ENCODE measurements at regions not wholly inside any gene's neighbourhood (a gene's known extent, or its start where the extent isn't known, plus 50 kb on each side); places are given as distances from the start of the nearest gene placed in this dataset.
A peak's percentile ranks its signal among the peaks of the same experiment; 100 is the strongest.

DNA sequence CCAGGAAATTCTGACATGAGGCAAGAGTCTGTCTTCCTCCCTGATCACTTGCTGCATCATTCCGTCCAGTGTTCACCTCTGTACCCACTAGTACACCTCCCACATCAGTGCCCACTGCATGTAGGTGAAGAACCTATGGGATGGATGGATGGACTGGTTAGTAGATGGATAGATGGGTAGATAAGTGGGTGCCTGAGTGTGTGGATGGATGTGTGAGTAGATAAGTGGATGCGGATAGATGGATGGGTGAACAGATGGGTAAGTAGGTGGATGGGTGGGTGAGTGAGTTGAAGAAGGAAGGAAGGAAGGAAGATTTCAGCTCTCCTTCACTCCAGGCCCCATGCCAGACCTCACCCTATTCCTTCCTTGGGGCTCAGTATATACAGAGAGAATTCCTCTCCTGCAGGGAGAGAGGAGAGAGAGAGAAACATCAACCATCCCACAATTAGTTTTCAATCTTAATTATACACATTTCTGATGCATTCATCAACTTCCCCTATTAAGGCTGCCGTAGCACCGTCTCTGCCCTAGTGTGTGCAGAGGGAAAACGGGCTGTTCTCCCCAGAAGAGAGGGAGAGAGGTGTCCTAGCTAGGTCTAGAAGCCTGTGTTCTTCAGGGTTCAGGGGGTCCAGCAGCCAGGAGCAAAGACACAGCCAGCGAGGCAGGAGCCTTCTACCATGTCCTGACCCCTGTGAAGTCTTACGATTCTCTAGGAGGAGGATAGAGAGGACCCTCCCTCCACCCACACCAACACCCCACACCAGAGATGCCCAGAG, 125.3 kb downstream of the BUD13 start:
- in situ Hi-C loops (cut with HindIII; ENCODE audit: low sequenced_read_pairs), result no loop called here
- no peak for DNase-seq (ENCODE audit: low spot score)

DNA sequence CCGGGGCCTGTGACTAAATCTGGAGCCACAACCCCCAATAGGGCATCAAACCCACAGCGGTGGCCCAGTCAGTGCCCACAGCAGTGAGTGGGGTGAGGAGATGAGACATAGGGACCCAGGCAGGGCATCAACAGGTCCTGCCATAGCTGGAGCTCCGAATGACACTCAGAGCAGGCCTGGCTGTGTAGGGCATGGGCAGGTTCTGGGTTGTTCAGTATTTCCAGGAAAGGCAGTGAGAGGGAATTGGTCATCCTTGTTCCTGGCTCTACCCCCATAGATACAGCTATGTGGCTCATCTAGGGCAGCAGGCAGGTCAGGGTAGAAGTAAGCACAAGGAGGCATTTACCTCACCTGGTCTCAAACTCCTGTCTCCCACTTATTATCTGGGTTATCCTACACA, 126.6 kb downstream of the BUD13 start:
- no peak for DNase-seq (ENCODE audit: low spot score)
- in situ Hi-C loops (cut with HindIII; ENCODE audit: low sequenced_read_pairs), result no loop called here

DNA sequence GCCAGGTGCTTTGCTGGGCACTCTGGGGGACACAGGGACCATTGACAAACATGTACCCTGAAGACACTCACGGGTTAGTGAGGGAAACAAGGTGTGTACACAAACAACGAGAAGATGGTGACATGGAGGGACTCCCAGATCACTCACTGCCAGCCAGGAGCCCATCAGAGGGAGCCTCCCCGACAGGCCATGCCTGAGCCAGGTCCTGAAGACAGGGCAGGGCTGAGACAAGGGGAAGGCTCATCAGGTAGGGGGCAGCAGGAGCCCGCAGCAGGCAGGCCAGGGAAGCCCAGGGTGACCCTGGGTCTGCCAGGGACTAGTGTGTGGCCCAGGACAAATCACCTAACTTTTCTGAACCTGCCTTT, 127.9 kb downstream of the BUD13 start:
- in situ Hi-C loops (cut with HindIII; ENCODE audit: low sequenced_read_pairs), result no loop called here
- no peak for DNase-seq (ENCODE audit: low spot score)

DNA sequence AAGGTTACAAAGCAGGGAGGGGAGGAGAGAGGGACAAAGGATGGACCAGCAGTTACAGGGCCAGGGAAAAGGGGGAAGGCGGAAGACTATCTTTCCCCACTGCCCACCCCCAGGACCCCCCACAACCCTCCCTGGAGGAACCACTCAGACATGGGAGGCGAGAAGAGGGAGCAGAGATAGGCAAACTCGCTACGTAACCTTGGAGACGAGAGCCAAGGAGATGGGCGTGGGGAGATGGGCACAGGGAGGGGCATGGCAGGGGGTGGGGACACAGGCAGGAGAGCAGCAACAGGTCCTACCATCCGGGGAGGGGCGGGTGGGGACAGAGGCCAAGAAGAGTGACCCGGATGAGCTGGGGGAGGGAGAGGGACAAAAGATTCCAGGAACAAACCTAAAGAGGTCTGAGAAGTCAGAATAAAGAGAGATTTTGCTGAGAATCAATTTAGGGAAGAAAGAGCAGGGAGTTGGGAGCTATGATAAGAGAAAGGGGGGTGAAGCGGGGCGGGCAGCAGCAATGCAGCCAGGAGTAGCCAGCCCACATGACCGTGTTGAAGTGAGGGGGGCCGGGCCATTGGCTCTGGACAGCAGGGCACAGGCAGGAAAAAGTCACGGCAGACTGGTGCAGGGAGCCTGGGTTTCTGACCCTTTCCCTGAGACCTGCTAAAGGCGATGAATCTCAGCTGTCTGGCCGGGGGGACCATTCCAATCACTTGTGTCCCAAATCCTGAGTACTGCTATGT, 128.4 kb downstream of the BUD13 start:
- DNase-seq (ENCODE audit: low spot score), result no peak
- in situ Hi-C loops (cut with HindIII; ENCODE audit: low sequenced_read_pairs), result no loop called here

DNA sequence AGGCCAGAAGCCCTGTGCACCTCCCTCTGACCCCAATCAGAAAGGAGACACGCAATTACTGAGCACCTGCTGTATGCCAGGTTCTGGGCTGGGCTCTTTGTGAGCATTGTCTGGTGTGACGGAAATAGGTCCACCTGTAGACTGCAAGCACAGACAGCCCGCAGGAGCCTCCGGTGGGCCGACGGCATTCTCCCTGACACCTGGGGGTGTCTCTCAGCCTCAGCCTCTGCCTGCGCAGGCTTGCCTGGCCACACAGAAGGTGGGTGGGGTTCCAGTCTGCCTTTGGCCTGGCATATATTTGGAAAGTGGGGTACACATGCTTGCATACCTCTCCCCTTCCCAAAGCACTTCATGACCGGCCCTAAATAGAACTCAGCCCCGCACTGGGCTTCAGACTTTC, 129.3 kb downstream of the BUD13 start:
- DNase-seq (ENCODE audit: low spot score), result no peak
- in situ Hi-C loops (cut with HindIII; ENCODE audit: low sequenced_read_pairs), result no loop called here

DNA sequence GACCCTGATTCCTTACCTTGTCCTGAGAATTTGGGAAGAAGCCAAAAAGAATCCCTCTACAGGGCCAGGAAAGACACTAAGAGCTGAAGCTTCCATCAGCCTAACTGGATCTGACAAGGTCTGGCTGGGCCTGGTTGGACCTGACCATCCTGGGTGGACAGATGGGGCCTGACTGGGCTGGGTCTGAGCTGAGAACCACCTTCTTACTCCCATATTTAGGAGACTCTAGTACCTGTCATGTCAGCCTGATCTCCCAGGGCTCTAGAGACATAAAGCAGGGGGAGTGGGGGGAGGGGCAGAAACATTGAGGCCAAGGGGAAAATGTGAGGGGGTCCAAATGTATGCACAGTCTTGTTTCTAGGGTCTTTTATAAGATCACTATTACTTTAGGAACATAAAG, 129.9 kb downstream of the BUD13 start:
- no peak for DNase-seq (ENCODE audit: low spot score)
- in situ Hi-C loops (cut with HindIII; ENCODE audit: low sequenced_read_pairs), result no loop called here

DNA sequence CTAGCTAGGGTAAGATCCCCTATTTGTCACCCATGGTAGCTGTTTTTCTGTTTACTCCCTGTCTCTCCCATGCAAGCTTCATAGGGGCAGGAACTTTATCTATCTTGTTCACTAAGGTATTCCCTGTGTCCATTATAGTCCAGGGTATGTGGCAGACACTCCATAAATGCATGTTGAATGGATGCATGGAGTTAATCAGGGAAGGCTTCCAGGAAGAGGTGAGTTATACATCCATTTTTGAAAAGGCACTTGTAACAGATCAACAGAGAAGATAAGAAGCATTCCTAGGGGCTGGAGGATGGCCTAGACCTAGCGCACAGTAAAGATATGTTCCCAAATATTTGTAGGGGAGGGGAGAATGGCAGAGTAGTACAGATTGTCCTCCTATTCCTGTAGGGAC, 130.3 kb downstream of the BUD13 start:
- in situ Hi-C loops (cut with HindIII; ENCODE audit: low sequenced_read_pairs), result no loop called here
- DNase-seq (ENCODE audit: low spot score), result no peak

DNA sequence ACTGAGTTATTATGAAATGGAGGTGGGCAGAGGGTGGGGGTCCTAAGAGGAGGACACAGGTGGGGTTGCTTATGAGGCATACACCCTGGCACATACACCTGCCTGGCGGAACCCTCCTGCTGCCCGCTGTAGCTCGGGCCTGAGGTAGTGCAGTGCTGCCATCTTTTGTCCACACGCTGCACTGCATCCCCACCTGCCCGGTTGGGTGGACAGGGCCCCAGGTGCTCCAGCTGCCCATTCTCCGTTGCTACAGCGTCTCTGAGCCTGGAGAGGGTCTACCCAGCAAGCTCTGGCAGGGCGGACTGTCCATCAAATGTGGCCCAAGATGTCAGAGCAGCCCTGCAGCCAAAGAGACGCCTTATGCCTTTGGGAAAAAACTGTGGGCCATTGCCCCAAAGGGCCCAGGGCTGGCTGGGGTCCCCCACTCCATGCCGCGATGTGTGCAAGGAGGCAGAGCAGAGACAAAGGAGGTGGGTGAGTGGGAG, 131.2 kb downstream of the BUD13 start:
- DNase-seq (ENCODE audit: low spot score), result peak; percentile 56
- in situ Hi-C loops (cut with HindIII; ENCODE audit: low sequenced_read_pairs), result no loop called here

DNA sequence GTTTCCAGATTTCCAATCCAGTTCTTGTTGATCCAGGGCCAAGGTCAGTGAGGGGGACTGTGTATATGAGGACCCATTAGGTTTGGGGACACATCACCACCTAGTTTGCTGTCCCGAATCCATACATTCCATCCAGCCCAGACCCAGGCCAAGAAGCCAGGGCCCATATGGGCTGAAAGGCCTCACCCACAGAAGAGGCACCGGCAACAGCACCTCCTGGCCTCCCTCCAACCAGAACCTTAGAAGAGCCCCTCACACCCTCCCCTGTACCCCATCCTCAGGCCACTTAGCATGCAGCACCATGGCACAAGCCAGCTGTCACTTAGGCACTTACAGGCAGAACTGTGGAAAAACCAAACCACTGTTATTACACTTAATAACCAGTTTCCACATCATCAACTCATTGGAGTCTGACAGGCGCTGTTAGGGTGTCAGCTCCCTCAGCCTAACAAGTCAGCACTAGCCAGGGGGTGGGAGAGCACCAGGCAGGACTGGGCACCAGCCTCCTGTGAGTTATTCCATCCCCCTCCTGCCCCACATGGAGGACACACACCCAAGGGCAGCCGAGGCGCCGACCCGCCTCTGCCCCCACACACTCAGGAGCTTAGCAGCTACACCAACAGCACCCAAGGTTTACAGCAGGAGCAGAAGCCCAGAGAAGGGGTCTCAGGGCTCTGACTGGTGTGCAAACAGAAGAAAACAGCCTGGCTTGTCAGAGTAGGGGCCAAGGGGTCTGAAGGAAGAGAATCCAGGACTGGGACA, 132.0 kb downstream of the BUD13 start:
- no peak for DNase-seq (ENCODE audit: low spot score)
- in situ Hi-C loops (cut with HindIII; ENCODE audit: low sequenced_read_pairs), result no loop called here

DNA sequence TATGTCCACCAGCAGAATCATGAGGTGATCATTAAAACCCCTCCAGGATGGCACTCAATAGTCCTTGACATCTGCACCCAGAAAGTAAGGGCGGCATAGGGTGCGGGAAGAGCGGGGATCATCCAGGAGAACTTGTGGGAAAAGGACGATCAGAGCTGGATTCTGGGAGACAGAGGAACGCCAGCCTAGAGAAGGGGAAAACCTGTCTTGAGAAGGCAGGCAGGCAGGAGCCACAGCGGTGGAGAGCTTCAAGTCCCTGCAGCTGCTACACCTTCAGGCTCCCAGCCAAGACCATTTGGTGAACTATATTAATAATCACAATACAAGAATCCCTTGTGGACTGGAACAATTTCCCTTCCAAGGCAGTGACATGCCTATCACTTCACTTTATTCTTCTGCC, 134.3 kb downstream of the BUD13 start:
- no peak for DNase-seq (ENCODE audit: low spot score)
- in situ Hi-C loops (cut with HindIII; ENCODE audit: low sequenced_read_pairs), result no loop called here

DNA sequence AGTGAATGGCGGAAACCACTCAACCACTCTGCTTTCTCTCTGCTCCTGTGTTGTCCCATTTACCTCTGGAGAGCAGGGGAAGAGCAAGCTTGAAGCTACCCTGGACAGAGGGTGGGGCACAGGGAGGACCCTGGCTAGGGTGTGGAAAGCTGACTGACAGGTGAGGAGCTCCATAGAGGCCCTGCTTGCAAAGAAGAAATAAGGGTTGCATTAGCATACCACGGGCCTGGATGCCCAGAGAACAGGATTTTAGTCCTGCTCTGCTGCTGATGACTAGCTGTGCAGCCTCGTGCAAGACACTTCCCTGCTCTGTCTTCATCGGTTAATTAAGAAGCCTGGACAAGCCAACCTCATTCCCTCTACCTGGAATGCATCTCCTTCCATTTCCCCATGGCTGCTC, 135.0 kb downstream of the BUD13 start:
- in situ Hi-C loops (cut with HindIII; ENCODE audit: low sequenced_read_pairs), result no loop called here

DNA sequence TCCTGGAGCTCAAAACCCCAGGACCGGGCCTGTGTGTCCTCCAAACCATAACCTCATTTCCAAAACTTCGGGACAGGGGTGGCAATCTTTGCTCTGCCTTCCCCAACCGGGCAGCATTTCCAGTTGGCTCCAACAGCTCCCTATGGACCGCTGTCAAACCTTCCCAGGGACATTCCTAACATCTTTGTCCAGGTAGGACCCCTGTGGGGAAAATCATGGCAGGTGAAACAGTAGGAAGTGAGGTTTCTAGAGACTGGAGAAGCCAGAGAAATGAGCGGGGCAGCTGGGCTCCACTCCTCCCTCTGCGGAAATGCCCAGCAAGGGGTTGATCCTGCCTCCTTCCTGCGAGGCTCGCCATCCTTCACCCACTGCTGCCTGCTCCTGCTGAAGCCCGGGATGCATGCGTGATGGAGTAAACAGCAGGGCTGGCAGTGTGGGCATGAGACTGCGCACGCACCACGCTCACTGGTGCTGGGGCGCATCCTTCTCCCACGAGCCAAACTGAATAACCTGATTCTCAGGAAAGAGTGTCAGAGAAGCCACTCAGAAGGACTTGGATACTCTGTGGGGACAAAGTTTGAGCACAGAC, 136.4 kb downstream of the BUD13 start:
- in situ Hi-C loops (cut with HindIII; ENCODE audit: low sequenced_read_pairs), result no loop called here
- DNase-seq (ENCODE audit: low spot score), result no peak

More for the DNA sequence above, 135.0 kb downstream of the BUD13 start:
- DNase-seq (ENCODE audit: low spot score), result no peak

DNA sequence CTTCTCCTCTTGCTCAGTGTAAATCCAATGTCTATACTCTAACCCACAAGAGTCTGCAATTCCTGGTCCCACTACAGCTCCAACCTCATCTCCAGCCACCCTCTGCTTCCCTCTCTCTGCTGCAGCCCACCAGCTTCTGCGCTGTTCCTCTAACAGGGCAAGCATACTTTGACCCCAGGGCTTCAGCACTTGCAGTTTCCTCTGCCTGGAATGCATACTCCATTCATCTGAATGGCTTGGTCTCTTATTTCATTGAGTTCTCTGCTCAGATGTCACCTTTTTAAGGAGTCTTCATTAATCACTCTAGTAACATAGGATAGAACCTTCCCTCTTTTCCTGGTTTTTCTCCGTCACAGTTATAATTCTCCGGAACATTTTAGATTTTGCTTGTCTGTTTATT, 141.6 kb downstream of the BUD13 start:
- DNase-seq (ENCODE audit: low spot score), result no peak
- in situ Hi-C loops (cut with HindIII; ENCODE audit: low sequenced_read_pairs), result no loop called here

DNA sequence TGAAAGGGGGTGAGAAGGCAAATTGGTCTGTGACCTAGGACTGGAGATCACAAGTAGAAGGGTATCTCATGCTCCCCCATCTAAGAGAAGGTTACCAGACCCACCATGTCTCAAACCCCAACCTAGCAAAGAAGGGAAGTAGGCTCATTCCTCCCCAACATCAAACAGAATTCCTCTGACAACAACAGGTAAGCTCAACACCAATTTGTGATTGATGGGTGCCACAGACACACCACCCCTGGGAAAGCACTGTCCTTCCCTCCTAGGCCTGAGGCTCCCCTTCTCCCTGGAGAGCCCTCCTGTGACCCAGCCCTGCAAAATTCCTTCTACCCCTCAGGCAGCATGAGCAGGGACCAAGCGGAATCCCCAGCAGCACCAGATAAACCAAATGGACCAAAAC, 154.3 kb downstream of the BUD13 start:
- no peak for DNase-seq (ENCODE audit: low spot score)
- in situ Hi-C loops (cut with HindIII; ENCODE audit: low sequenced_read_pairs), result no loop called here

DNA sequence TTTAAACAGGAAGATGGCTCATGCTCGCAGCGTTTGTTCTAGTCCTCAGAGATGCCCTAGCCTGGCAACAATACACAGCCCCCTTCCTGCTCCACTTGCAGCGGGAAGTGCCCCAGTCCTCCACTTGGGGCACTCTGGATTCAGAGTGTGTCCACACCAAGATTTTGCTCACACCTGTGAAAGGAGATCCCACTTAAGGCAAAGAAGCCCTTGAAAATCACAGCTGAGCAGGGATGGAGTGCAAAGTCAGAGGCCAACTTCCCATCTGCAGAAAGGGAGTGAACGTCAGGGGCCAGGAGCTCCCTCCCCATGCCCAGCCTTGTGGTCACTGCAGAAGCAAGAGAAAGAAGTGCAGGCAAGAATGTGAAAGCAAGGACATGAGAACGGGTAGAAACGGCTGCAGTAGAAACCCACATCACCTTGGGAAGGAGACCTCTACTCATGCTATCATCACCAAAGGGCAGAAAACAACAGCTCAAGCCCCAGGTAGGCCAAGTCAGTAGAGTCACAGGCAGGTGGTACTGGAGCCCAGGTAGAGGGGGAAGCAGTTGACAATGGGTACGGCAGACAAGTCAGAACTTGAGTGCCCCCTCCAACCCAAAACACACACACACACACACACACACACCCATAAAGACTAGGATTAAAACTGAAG, 157.4 kb downstream of the BUD13 start:
- no peak for DNase-seq (ENCODE audit: low spot score)
- in situ Hi-C loops (cut with HindIII; ENCODE audit: low sequenced_read_pairs), result no loop called here

DNA sequence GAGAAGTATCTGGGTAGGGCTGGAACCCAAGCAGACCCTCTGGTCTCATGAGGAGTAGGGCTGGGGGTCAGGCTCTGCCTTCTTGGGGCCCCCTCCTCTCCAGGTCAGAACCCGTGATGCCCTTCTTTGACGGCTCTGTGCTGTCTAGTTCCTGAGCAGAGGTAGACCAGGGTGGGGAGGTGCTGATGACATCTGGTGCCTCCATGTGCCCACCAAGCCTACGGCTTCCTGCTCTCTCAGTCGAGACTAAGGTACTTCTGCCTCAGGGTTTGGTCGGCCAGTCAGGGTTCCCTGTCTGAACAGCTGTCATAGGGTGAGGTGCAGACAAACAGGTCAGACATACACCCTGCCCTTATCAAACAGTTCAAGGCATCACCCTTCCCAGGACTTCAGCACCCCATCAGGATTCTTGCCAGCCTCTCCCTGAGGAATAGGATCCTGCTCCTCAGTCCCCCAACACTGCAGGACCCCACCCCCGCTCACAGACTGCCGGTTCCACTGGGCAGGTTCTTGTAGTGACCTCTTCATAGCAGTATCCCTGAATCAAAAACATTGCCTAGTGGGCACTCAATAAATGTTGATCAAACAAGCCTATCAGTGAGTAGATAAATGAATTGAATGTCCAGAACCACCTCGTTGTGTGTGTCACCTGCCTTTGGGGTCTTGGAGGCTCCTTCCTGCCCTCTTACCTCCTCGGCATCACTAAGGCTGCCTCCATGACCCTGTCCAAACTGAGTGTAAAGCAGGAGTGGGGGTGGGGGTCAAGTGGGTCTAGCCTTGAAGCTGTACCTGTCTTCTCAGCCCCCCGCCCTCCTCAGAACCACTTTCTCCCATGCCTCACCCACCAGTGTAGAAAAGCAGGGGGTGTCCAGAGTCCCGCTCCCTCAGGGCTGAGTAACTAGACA, 158.2 kb downstream of the BUD13 start:
- in situ Hi-C loops (cut with HindIII; ENCODE audit: low sequenced_read_pairs), result no loop called here
- no peak for DNase-seq (ENCODE audit: low spot score)

DNA sequence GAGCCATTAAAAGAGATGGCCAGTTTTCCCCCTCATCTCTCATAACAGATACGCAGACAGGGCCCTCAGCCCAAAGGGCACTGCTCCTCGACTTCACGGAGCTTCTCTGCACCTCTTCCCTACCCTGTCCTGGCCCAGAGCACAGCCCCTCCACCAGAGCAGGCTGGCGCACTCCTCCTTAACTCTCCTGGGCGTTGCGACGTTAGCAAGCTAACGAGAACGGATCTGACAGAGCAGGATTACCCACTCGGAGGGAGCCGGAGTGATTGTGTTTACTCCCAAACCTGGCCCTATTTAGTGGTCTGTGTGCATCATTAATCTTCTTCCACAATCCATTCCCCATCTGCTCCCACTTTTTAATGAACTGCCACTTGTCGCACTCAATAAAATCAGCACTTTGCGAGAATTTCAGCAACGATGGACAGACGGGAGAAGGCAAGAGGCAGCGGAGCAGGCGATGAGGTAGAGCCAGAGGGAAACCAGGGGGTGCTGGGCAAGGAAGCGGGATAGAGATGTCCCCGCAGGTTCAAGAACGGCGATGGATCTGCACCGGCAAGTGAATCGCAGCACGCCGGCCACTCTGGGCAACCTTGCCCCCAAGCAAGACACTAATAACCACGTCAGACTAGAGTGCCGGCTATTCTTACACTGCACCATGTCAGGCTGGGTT, 159.4 kb downstream of the BUD13 start:
- no peak for DNase-seq (ENCODE audit: low spot score)
- in situ Hi-C loops (cut with HindIII; ENCODE audit: low sequenced_read_pairs), result no loop called here

All from G401 (cell line).